Stimulated activated CD4-positive, alpha-beta T cell treated with anti-CD3 and anti-CD28 coated beads, Interleukin-4, amount 100 ng/mL, for 24 hours (primary cell): ENCODE measurements at regions not wholly inside any gene's neighbourhood (a gene's known extent, or its start where the extent isn't known, plus 50 kb on each side); places are given as distances from the start of the nearest gene placed in this dataset.

ENCODE experiments used
- DNase-seq: peaks from one replicate; pipeline ENCODE4 v3.0.0-alpha.2; 2020

DNA sequence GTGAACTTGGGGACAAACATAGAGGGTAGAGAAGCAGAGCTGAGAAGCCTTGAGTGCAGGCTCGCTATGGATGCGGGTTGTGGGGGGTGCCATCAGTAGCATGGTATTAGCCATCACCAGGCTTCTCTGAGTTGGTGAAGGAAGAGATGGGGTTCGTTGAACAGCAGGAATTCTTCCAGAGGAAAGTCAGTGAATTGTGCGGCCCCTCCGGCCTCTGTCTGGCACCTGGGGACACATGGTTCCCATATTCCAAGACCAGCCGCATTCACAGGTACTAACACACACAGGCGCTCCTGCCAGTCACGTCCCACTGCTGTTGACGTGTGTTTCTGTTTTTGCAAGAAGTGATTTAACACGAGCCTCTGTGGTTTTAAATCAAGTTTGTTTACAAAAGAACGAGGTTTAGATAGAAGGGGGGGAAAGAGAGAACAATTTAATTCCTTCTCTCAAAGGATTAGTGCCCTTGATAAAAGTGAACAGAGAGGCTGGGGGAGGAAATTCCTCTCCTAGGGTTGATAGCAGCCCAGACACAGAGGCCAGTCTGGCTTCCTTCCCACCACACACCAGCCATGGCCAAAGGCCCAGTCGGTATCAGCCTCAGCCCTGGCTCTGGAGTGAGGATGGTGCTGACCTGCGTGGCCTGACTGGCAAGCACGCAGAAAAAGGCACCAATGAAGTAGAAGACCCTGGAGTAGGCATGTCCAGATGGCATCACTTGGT lies 252.6 kb upstream of the IGFBP3 start:
- no peak for DNase-seq

DNA sequence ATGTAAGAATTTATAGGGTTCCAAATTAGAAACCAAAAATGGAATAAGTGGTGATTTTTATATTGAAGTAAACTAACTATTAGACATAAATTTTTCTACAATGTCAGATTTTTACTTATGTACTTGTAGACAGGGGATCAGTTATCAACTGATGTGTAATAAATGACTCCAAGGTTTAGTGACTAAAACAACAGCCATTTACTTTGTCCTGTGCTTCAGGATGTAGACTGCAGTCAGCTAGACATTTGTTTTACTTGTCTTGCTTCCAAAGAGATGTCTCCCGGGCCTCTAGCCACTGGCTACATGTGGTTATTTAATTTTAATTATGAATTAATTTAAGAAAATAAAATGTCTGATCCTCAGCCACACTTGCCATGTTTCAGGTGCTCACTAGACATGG lies 249.7 kb upstream of the IGFBP3 start:
- no peak for DNase-seq

DNA sequence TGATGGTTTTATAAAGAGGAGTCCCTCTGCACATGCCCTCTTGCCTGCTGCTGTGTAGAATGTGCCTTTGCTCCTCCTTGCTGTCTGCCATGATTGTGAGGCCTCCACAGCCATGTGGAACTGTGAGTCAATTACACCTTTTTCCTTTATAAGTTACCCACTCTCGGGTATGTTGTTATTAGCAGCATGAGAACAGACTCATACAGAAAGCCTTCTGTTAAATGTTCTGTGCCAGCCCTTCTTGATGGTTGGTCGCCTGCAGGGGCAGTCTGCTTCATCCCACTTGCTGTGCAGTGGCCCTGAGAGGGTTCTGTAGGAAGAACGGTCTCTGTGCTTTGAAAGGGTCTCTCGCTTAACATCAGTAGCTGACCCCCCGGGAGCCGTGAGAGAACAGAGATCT lies 248.9 kb upstream of the IGFBP3 start:
- no peak for DNase-seq

DNA sequence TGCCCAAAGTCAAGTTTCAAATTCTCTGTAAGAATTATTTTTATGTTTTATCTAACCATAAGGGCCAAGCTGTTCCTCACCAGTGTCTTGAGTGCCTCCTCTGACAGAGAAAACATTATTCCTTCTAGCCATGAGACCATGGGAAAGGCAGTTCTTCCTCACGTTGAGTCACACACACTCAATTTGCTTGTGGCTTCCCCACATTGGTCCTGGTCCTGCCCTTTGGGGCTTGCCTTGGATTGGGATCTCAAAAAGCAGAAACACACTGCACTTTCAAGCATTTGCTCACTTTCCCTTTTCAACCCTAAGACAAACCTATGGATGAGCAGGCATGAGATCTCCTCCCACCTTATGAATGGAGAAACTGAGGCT lies 248.3 kb upstream of the IGFBP3 start:
- no peak for DNase-seq

DNA sequence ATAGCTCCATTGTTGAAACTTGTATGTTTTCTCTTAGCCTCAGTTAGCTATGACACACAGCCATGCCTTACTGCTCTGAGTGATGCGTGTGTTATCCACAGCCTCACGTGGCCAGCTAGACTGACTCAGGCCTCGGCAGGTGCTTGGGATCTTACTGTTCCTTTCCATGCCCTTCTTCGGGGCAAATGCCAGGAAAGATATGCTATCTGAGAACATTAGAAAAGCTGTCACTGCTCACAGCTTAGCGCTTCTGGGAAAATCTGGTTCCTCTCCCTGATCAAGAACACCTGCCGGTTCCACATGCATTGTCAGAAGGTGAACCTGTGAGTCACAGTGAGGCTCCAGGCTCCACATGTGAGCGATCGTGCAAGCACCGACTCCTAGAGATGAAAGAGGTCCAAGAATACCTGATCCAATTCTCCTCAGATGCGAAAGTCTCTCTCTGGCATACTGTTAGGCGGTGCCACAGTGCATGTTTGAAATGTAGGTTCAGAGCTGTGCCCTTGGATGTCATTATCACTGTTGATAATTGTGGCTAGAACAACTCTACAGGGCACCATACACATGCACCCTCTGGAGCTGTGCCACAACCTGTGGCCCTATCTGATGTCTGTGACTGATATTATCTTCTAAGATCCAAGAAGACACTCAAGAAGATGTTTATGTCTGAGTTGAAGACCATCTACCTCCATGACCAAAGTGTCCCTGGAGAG lies 247.8 kb upstream of the IGFBP3 start:
- no peak for DNase-seq

DNA sequence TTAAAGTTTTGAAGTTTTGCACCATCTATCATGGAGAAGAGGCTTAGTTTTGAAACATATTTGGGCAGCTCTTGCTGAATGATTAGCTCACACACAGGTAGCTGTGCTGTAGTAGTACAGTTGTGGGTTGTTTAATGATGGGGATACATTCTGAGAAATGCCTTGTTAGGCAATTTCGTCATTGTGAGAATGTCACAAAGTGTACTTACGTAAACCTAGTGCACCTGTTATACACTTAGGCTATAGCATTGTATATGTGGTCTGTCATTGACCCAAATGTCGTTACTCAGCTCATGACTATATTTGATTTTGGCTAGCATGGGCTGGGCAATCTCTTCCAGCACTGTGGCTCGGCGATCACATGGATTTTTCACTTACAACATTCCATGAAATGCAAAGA lies 247.2 kb upstream of the IGFBP3 start:
- DNase-seq = no peak

DNA sequence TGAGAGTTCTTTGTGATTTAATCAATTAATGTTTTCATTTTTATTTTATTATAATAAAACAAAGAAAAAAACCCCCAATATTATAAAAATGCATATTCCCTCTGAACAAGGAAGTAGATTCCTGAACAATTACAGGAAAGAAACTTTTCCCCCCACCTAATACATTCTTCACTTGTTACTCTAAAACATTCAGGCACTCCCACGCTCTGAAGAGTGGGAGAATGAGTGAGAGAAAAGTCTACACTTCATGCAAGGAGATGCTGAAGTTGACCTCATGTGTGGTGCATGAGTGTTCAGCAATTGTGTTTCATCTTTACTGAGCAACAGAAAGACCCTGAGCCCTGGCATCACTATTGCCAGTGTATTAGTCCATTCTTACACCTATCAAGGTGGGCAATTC lies 244.2 kb upstream of the IGFBP3 start:
- no peak for DNase-seq

DNA sequence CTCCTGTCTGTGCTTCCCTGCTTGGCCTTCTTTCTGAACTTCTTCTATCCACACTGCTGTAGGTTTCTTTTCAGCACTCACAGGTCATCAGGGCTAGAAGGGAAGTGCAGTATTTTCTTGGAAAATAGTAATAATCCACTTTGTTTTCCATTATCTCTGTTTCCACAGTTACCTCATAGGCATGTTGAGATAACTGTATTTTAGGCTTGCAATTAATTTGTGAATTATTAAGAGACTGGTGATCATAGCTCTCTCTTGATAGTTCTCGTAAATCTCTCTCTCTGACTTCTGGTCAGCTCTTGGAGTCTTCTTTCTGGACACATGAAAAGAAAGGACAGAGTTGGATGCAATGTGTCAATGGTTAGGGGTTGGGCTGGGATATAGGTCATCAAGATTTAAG lies 243.6 kb upstream of the IGFBP3 start:
- no peak for DNase-seq

DNA sequence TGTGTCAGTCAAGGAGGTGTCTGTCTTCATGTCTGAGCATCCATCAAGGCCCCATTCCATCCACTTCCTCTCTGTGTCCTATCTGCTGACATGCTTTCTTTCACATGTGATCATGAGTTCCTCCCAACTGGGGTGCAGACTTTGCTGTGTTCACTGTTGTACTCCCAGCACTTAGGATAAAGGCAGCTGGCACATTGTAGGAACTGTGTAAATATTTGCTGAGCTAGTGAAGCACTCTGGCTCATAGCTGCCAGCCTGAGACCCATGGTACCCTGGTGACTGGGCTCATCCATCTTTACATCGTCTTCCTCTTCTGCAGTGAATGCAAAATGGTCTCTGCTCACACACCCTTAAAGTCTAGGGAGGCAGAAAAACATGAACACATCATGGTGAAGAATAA lies 242.2 kb upstream of the IGFBP3 start:
- DNase-seq = no peak

DNA sequence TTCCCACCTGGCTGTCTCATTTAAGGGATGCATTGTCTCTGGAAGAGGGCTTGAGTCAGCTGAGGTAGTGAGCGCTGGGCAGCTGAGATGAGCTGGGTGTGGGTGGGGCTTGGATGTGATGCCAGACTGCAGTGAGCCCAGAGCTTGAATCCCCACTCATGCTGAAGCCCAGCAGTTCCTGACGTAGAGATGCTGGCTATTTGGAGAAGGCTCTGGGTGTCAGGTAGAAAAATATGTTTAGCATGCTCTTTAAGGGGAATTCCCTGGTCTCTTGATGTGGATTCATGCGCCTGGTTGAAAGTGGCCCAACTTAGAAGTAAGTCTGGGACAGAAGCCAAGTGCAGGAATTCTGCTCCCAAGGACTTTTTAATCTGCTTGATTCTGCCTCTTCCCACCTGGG lies 241.5 kb upstream of the IGFBP3 start:
- DNase-seq = no peak

DNA sequence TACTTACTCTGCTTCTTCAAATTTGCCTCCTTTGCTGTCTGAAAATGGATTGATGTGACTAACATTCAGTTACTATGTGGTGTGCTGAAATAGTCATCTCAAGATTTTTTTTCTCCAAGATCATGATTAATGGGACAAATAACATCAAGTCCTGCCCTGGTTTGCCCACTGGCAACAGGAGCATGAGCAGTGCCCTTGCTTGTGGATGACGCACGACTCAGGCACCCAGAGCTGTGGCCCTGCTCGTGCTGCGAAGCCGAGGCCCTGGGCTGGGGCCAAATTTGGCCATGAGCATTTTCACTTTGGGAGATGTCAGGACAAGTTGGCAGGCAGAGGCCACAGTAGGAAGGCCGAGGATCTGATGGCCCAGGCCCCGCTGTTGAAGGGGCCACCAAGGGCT lies 239.8 kb upstream of the IGFBP3 start:
- no peak for DNase-seq

DNA sequence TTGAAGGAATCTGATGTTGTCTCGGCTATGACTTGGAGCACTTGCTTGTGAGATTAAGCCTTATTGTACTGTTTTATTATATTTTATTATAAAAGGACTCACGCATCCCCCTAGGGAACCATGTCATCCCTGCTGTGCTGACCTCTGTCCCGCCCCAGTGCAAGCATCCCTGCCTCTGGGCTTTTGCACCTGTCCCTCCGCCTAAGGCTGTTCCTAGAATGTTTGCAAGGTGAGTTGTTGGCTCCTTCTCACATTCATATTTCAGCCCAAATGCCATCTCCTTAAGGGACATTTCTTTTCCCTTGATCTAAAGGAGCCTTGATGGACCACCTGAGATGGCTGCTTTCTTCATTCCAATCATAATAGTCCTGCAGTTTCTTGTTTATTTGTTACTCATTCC lies 236.9 kb upstream of the IGFBP3 start:
- DNase-seq = no peak

DNA sequence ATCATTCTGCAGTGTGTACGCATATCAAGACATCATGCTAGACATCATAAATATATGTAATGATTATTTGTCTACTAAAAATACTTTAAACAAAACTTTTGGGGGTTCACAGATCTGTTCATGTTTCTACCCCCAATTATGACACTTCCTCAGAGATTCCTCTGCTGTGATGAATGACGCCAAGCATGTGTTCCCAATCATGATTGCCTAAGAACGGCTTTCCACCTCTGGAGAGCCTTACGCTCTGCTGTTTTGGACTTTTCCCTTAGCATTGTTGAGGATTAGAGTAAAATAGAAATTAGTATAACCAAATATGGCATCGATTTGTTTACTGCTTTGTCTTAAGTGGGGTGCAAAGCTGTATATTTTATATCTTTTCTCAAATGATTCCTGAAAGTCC lies 236.3 kb upstream of the IGFBP3 start:
- DNase-seq = no peak

DNA sequence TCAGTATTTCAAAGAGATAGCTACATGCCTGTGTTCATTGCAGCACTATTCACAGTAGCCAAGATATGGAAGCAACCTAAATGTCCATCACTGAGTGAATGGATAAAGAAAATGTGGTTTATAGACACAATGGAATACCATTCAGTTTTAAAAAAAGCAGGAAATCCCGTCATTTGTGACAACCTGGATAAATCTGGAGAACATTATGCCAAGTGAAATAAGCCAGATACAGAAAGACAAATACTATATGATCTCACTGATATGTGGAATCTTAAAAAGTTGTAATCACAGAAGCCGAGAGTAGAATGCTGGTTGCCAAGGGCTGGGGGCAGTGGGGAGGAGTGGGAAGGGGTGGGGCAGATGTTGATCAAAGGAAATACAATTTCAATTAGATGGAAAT lies 235.8 kb upstream of the IGFBP3 start:
- DNase-seq = no peak

DNA sequence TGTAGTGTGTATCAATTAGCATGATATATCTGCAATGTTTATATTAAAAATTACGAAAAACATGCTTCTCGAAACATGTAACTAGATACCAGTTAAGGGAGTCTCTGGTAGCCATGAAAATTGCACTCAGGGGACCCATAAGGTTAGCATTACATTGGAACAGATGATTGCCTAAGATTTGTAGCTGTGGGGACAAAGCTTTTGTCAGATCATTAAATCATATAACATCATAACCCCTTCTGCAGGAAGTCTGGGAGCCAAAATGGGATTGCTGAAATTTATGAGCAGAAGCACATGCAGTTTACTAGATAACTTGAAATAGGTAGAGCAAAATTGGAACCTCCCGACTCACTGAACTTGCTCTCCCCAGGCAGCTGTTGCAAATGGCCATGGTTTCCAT lies 235.0 kb upstream of the IGFBP3 start:
- DNase-seq = no peak

DNA sequence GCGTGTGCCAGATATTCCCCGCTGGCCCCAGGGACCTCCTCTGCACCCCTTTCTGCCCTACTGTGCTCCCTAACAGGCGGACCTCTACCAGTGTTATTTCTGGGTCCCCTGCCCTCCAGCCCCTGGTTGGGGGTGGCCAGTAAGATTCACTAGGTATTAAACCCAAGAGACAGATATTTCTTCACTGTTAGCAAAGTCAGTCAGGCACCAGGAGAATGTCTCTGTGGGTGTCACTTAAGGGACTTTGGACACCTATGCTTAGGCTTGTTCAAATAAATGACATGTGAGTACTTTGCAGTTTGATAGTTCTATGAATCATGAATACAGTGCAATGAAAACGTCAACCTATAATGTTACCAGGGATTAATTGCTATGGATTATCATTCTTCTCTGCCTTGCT lies 234.3 kb upstream of the IGFBP3 start:
- no peak for DNase-seq

DNA sequence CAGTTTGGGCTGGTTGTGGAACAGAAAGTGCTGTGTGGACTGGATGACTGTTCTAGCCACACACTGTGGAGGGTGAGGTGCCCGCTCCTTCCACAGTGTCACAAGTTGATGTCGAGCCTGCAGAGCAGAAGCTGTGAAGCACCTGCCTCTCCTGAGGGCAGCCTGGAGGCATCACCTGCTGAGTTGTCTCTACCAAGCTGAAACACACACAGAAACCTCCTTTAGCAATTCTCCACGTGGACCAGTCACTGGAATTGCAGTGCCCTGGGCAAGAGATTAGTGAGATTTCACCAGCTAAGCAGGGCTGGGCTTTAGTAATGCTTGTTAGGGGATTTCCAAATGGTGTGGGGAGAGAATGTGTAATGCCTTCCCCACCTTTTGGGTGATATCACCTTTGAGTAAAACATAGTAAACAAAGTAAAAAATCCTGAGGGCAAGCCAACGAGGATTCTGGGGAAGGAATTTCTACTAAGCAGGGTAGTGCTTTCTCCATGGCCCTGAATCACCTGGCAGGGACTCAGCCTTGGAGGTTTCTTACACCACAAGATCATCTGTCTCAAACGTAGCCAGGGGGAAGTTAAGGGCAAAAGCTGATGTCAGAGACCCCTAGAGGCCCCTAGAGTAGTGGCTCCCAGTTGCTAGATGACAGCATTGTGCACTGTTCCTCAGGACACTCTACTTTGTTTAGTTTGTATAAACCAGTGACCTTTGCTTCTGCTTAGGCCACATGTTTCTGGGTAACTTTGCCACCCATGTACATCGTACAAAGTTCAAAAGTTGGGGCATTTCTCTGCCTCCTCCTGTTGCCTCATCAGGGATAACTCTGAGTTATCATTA lies 233.1 kb upstream of the IGFBP3 start:
- DNase-seq = no peak

DNA sequence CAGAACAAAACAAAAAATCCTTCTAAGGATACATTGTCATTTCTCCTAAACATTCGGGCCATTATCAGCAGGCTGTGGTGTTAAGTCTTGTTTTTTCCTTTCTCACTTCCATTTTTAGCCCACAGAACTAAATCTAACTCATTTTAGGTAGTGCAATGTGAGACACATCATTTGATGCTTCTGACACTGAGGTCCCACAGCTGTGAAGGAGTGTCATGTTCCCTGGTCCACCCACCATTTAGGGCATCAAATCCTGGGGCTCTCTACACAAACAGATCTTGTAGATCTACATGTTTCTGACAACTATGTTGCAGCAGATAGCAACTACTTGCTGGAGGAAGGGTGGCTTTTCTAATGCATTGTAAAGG lies 232.5 kb upstream of the IGFBP3 start:
- no peak for DNase-seq

DNA sequence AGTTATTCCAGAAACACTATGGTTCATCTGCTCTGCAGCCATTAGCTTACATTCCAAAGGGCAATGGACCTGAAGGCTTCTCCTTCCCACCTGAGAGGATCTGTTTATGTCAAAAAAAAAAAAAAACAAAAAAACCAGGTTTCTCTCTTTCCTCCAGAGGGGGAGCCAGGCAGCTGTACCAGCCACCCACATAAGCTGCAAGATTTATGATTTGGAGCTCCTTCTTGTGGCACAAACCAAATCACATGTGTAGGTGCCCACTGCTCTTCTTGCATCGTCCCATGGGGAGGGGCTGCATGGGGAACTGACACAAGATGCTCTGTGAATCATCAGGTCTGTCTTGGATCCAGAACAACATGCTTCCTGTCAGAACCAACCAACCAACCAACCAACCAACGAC lies 231.6 kb upstream of the IGFBP3 start:
- DNase-seq = no peak

DNA sequence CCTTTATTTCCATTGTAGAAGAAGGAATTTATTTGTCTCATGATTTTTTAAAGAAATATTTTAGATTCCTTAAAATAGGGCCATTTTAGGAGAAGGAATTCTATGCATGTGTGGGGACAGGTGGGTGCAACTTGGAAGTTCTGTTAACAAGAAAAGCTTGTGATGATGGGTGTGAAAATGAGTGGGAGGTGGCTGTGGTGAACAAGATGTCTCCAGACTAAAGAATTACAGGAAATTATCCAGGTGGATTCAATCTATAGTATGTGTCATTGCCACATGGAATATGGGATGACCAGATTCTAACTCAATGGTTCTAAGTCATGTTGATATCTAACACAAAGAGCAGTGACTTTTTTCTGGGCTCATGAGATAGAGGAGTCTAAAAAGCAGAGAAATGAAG lies 229.6 kb upstream of the IGFBP3 start:
- no peak for DNase-seq

DNA sequence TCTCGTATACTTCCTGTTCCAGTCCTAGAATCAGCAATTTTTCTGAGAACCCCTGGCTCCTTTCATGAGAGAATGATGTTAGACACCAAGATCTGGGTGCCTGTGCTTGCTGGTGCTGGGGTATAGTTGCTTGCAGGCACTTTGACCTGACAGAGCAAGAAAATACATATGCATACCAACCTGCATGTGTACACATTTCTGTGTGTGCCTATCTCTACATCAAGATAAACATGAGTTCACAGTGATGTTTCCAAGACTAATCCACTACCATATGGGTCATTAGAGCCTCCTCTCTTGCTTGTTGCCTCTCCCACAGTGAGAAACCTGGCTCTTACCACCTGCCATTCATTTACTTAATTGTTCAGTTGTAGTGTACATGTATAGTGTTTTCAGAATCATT lies 229.1 kb upstream of the IGFBP3 start:
- no peak for DNase-seq

DNA sequence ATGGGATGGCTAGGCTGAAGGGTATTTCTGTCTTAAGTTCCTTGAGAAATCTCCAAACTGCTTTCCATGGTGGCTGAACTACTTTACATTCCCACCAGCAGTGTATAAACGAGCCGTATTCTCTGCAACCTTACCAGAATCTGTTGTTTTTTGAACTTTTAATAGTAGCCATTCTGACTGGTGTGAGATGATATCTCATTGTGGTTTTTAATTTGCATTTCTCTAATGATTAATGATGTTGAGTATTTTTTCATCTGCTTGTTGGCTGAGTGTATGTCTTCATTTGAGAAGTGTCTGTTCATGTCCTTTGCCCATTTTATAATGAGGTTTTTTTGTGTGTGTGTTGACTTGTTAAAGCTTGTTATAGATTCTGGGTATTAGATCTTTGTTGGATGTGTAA lies 226.8 kb upstream of the IGFBP3 start:
- DNase-seq = no peak

DNA sequence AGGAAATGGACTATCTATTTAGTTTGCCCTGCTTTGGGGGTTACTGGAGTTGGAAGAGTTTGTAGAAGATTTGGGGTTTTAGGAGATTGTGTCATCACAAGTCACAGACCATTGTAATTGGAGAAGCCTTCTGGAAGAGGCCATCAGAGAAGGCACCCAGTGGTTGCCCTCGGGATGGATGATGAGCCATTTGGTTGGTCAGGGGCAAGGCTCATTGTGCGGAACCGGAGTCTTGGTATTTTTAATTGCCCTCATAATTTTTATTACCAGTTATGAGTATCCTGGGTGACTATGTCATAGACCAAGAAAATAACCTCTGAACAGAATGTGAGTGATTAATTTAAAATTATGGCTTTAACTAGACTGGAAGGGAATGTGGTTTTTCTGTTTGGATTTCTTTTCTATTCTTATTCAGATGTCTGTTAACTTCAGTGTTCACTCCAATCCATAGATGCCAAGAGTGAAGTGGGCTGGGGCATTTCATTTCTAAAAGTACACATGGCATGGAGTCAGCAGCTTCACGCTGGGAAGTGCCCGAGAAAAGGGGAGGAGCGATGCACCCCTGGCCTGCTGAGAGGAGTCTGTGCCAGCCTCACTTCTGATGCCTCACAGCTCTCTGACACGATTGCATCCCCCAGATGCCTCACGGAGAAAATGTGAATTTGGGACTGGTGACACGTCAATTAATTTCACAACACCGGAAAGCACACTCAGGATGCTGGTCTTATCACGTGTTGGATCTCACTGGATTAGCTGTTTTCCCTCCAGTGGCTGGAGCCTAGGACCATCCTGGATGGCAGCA lies 225.6 kb upstream of the IGFBP3 start:
- no peak for DNase-seq
